ENCODE measurements at regions not wholly inside any gene's neighbourhood (a gene's known extent, or its start where the extent isn't known, plus 50 kb on each side); places are given as distances from the start of the nearest gene placed in this dataset.
"Not testable (repeated sequence)": the region's sequence is repeated elsewhere in the genome, so short reads cannot be mapped to it uniquely, and the experiment has no call there.

DNA sequence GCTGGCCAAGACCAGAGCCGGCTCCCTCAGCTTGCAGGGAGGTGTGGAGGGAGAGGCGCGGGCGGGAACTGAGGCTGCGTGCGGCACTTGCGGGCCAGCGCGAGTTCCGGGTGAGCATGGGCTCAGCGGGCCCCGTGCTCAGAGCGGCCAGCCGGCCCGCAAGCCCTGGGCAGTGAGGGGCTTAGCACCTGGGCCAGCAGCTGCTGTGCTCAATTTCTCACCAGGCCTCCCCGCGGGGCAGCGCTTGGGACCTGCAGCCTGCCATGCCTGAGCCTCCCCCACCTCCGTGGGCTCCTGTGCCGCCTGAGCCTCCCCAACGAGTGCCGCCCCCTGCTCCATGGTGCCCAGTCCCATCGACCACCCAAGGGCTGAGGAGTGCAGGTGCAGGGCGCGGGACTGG, 369.2 kb upstream of the NRG3 start:
- TF ChIP-seq, protein P1, sequence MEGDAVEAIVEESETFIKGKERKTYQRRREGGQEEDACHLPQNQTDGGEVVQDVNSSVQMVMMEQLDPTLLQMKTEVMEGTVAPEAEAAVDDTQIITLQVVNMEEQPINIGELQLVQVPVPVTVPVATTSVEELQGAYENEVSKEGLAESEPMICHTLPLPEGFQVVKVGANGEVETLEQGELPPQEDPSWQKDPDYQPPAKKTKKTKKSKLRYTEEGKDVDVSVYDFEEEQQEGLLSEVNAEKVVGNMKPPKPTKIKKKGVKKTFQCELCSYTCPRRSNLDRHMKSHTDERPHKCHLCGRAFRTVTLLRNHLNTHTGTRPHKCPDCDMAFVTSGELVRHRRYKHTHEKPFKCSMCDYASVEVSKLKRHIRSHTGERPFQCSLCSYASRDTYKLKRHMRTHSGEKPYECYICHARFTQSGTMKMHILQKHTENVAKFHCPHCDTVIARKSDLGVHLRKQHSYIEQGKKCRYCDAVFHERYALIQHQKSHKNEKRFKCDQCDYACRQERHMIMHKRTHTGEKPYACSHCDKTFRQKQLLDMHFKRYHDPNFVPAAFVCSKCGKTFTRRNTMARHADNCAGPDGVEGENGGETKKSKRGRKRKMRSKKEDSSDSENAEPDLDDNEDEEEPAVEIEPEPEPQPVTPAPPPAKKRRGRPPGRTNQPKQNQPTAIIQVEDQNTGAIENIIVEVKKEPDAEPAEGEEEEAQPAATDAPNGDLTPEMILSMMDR (IDR thresholded peaks at IDR 0.05), result not testable (repeated sequence)
- TF ChIP-seq POLR2A (IDR thresholded peaks at IDR 0.05), result not testable (repeated sequence)

Measured in lower leg skin (tissue), 3 donors.